ENCODE measurements at regions not wholly inside any gene's neighbourhood (a gene's known extent, or its start where the extent isn't known, plus 50 kb on each side); places are given as distances from the start of the nearest gene placed in this dataset.

- no peak for TF ChIP-seq EZH2phosphoT487 (IDR thresholded peaks at IDR 0.05; ENCODE audit: borderline replicate concordance)
- no peak for TF ChIP-seq CTCF (conservative IDR thresholded peaks at IDR 0.05; ENCODE audit: low read length)
Measured at GRCh38 chr11:28627690-28628255, 519.6 kb downstream of the METTL15 start.

All from Loucy (cell line).